Lower lobe of right lung (tissue), 2 donors: ENCODE measurements at regions not wholly inside any gene's neighbourhood (a gene's known extent, or its start where the extent isn't known, plus 50 kb on each side); places are given as distances from the start of the nearest gene placed in this dataset.
A peak's percentile ranks its signal among the peaks of the same experiment; 100 is the strongest.

Experiments
- ATAC-seq, 2 donors: fragments of 200-7000 bp; cut with Tn5 transposase; one replicate each; pipeline ENCODE4 v1.9.1; 2020 to 2022; ENCODE audit warnings: mild to moderate bottlenecking in 2 of 2, moderate library complexity in 2 of 2
- DNase-seq: peaks from one replicate; pipeline ENCODE4 v3.0.0-alpha.2; 2020
- H3K27ac ChIP-seq: fragments of 200-600 bp; one replicate; pipeline ENCODE4 v1.8.0; 2022
- H3K27me3 ChIP-seq: fragments of 200-600 bp; one replicate; pipeline ENCODE4 v1.8.0; 2022; ENCODE audit warnings: low read depth
- H3K36me3 ChIP-seq: fragments of 200-600 bp; one replicate; pipeline ENCODE4 v1.8.0; 2022; ENCODE audit warnings: mild to moderate bottlenecking
- H3K4me1 ChIP-seq: fragments of 200-600 bp; one replicate; pipeline ENCODE4 v1.8.0; 2022
- H3K4me3 ChIP-seq: fragments of 200-600 bp; one replicate; pipeline ENCODE4 v1.8.0; 2022; ENCODE audit warnings: mild to moderate bottlenecking
- H3K9me3 ChIP-seq: fragments of 200-600 bp; one replicate; pipeline ENCODE4 v1.8.0; 2022
- CTCF ChIP-seq: fragments of 200-600 bp; IDR thresholded peaks from one replicate; pipeline ENCODE4 v1.8.0; 2022; ENCODE audit warnings: antibody characterized with exemption, mild to moderate bottlenecking
- intact Hi-C: fragments of 100-400 bp; cut with DNase I; formaldehyde crosslinking; loops from one replicate; pipeline ENCODE4 v1.11.0; 2022
- donor health status: DM: no; HTN: yes; CAD: no; lungs with severe emphysema.

DNA sequence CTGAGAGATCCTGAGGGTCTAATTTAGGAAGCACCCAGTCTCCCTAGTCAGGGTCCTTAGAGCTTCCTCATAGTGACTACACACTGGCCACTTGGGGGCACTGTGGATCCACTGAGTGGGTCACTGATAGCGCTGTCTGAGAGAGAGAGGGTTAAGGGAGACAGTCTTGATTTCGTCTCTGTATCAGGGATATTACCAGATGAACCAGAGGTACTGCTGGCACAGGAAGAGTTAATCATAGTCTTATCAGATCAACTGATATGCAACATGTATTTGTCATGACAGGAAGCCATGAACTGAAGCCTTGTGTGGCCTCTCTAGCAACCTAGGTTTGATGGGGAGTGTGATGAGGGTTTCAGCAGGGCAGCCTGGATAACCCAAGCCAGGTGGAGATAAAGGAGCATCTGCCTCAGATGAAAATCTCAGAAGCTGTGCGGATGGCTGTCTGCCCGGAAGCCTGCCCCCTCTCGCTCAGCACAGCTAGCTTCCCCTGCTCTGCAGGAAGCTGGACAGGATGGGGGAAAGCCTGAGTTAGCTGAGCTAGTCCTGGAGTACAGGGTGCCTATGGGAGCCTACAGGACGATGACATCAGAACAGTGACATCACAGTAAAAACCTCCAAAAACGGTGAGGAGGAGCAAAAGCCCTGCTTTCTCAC, 214.0 kb upstream of the PRSS1 start:
- ATAC-seq, result peak; percentile 72 to 86
- H3K4me1 ChIP-seq, result no peaks in the 10 kb centered on the region
- no peak for DNase-seq
- intact Hi-C loops, result no loop called here
- no peak overlapping the region for H3K4me3 ChIP-seq
- no peaks in the 10 kb centered on the region for H3K36me3 ChIP-seq
- no peaks in the 10 kb centered on the region for H3K9me3 ChIP-seq
- peak; percentile 58 for TF ChIP-seq CTCF
- no peak overlapping the region for H3K27ac ChIP-seq
- H3K27me3 ChIP-seq, result no peaks in the 10 kb centered on the region

GRCh38 chr7:142534726-142535122, 214.5 kb upstream of the PRSS1 start:
- Histone ChIP-seq H3K4me1 (no peaks in the 10 kb centered on the region), H3K4me3 (no peak overlapping the region), H3K36me3 (no peaks in the 10 kb centered on the region), H3K9me3 (no peaks in the 10 kb centered on the region), H3K27ac (no peak overlapping the region), H3K27me3 (no peaks in the 10 kb centered on the region)
- TF ChIP-seq CTCF, result no peak
- intact Hi-C loops, result no loop called here
- ATAC-seq, result no peak
- DNase-seq, result no peak

DNA sequence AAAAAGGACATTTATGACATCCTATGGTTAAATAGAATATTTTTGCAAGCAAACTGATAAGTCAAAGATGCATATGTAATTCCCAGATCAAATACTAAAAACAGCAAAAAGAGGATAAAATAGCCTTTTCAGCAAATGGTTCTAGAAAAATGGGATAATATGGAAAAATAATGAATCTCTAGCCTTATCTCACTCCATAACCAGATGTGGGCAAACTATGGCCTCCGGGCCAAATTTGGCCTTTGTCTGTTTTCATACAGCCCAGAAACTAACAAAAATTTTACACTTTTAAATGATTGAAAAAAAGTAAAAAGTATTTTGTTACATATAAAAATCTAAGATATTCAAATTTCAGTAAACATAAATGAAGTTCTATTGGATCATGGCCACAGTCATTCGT, 215.4 kb upstream of the PRSS1 start:
- no peak for TF ChIP-seq CTCF
- no peak overlapping the region for H3K27ac ChIP-seq
- intact Hi-C loops, result no loop called here
- ATAC-seq (no peak), DNase-seq (no peak)
- no peaks in the 10 kb centered on the region for H3K36me3 ChIP-seq
- H3K9me3 ChIP-seq, result no peaks in the 10 kb centered on the region
- H3K27me3 ChIP-seq, result peaks cover 2% of the 10 kb centered on the region
- H3K4me3 ChIP-seq, result no peak overlapping the region
- no peaks in the 10 kb centered on the region for H3K4me1 ChIP-seq

DNA sequence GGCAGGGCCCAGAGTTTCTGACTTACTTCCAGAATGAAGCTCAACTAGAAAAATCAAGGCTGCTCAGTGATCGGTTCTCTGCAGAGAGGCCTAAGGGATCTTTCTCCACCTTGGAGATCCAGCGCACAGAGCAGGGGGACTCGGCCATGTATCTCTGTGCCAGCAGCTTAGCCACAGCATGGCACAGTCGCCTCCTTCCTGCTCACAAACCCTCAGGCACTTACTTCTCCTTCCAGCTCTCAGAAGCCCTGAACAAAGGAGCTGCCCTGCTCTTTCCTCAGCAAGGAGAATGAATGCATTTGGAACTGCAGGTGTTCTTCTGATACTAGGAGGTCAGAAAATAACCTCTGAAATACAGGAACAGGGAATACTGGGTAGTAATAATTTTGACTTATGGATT, 219.7 kb upstream of the PRSS1 start:
- no peaks in the 10 kb centered on the region for H3K36me3 ChIP-seq
- ATAC-seq (no peak), DNase-seq (no peak)
- intact Hi-C loops, result no loop called here
- TF ChIP-seq CTCF, result no peak
- H3K27me3 ChIP-seq, result peaks cover 8% of the 10 kb centered on the region
- no peak overlapping the region for H3K4me3 ChIP-seq
- H3K27ac ChIP-seq, result no peak overlapping the region
- no peaks in the 10 kb centered on the region for H3K9me3 ChIP-seq
- no peaks in the 10 kb centered on the region for H3K4me1 ChIP-seq

DNA sequence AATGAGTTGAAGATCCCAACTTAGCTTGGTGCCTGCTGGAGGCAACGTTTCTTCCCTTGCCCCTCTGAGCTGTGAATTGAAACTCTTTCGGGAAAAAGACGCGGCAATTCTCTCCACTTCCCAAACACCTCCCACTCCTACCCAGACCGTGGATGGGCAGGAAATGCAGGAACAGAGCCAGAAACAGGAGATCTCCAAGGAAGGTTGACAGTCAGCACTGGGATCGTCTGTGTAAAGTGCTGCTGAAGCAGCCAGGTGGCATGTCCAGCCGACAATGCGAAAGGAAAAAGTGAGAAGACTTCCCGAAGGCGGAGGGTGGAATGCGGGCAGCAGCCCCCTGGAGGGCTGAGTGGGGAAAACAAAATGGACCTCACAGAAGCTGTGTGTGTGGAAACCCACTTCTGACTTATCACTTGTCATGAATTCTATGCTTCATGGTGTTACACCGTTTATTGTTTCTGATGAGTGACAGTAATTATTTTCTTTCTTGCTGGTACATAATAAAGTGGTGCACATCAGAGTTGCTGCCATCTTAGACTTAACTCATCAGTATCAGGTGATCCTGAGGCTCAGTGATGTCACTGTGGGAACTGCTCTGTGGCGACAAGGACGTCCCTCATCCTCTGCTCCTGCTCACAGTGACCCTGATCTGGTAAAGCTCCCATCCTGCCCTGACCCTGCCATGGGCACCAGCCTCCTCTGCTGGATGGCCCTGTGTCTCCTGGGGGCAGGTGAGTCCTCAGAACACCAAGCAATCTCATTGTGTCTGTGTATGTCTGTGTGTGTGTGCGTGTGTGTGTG, 220.5 kb upstream of the PRSS1 start:
- Histone ChIP-seq H3K9me3 (no peaks in the 10 kb centered on the region), H3K27ac (no peak overlapping the region), H3K4me1 (no peaks in the 10 kb centered on the region), H3K27me3 (peaks cover 8% of the 10 kb centered on the region), H3K4me3 (no peak overlapping the region), H3K36me3 (no peaks in the 10 kb centered on the region)
- no peak for ATAC-seq
- intact Hi-C loops, result no loop called here
- DNase-seq, result no peak
- no peak for TF ChIP-seq CTCF
